Lower lobe of right lung (tissue), 2 donors: ENCODE measurements at regions not wholly inside any gene's neighbourhood (a gene's known extent, or its start where the extent isn't known, plus 50 kb on each side); places are given as distances from the start of the nearest gene placed in this dataset.
"Not testable (repeated sequence)": the region's sequence is repeated elsewhere in the genome, so short reads cannot be mapped to it uniquely, and the experiment has no call there.

ENCODE experiments used
- ATAC-seq, 2 donors: fragments of 200-7000 bp; cut with Tn5 transposase; one replicate each; pipeline ENCODE4 v1.9.1; 2020 to 2022; ENCODE audit warnings: mild to moderate bottlenecking in 2 of 2, moderate library complexity in 2 of 2
- DNase-seq: peaks from one replicate; pipeline ENCODE4 v3.0.0-alpha.2; 2020
- H3K27ac ChIP-seq: fragments of 200-600 bp; one replicate; pipeline ENCODE4 v1.8.0; 2022
- H3K27me3 ChIP-seq: fragments of 200-600 bp; one replicate; pipeline ENCODE4 v1.8.0; 2022; ENCODE audit warnings: low read depth
- H3K36me3 ChIP-seq: fragments of 200-600 bp; one replicate; pipeline ENCODE4 v1.8.0; 2022; ENCODE audit warnings: mild to moderate bottlenecking
- H3K4me1 ChIP-seq: fragments of 200-600 bp; one replicate; pipeline ENCODE4 v1.8.0; 2022
- H3K4me3 ChIP-seq: fragments of 200-600 bp; one replicate; pipeline ENCODE4 v1.8.0; 2022; ENCODE audit warnings: mild to moderate bottlenecking
- H3K9me3 ChIP-seq: fragments of 200-600 bp; one replicate; pipeline ENCODE4 v1.8.0; 2022
- CTCF ChIP-seq: fragments of 200-600 bp; IDR thresholded peaks from one replicate; pipeline ENCODE4 v1.8.0; 2022; ENCODE audit warnings: antibody characterized with exemption, mild to moderate bottlenecking
- intact Hi-C: fragments of 100-400 bp; cut with DNase I; formaldehyde crosslinking; loops from one replicate; pipeline ENCODE4 v1.11.0; 2022
- donor health status: DM: no; HTN: yes; CAD: no; lungs with severe emphysema.

- no peak overlapping the region for H3K27ac ChIP-seq
- H3K4me3 ChIP-seq = no peak overlapping the region
- intact Hi-C loops = no loop called here
- no peaks in the 10 kb centered on the region for H3K4me1 ChIP-seq
- DNase-seq (no peak), ATAC-seq (no peak)
- H3K27me3 ChIP-seq = no peaks in the 10 kb centered on the region
- no peak for TF ChIP-seq CTCF
- no peaks in the 10 kb centered on the region for H3K36me3 ChIP-seq
- no peaks in the 10 kb centered on the region for H3K9me3 ChIP-seq
Measured at GRCh38 chr9:15068261-15068660, 158.0 kb upstream of the FREM1 start.

- Histone ChIP-seq H3K4me3 (no peak overlapping the region), H3K9me3 (no peaks in the 10 kb centered on the region), H3K4me1 (no peaks in the 10 kb centered on the region), H3K36me3 (no peaks in the 10 kb centered on the region), H3K27ac (no peak overlapping the region), H3K27me3 (no peaks in the 10 kb centered on the region)
- intact Hi-C loops = no loop called here
- DNase-seq (no peak), ATAC-seq (no peak)
- TF ChIP-seq CTCF = no peak
Measured at GRCh38 chr9:15059003-15059402, 148.8 kb upstream of the FREM1 start.

GRCh38 chr9:15058236-15058635 is 148.0 kb upstream of the FREM1 start:
- Histone ChIP-seq H3K4me3 (no peak overlapping the region), H3K9me3 (no peaks in the 10 kb centered on the region), H3K27me3 (no peaks in the 10 kb centered on the region), H3K27ac (no peak overlapping the region), H3K4me1 (no peaks in the 10 kb centered on the region), H3K36me3 (no peaks in the 10 kb centered on the region)
- no peak for TF ChIP-seq CTCF
- intact Hi-C loops = no loop called here
- ATAC-seq (no peak), DNase-seq (no peak)

- intact Hi-C loops, H3K4me1 ChIP-seq, H3K36me3 ChIP-seq, H3K27me3 ChIP-seq, H3K27ac ChIP-seq, H3K4me3 ChIP-seq, H3K9me3 ChIP-seq, DNase-seq, ATAC-seq: not testable (repeated sequence)
Measured at GRCh38 chr9:15055284-15055683, 145.1 kb upstream of the FREM1 start.

- DNase-seq = no peak
- intact Hi-C loops = no loop called here
- H3K9me3 ChIP-seq = no peaks in the 10 kb centered on the region
- no peak overlapping the region for H3K27ac ChIP-seq
- no peak for ATAC-seq
- H3K36me3 ChIP-seq = no peaks in the 10 kb centered on the region
- no peak for TF ChIP-seq CTCF
- H3K27me3 ChIP-seq = no peaks in the 10 kb centered on the region
- H3K4me3 ChIP-seq = no peak overlapping the region
- H3K4me1 ChIP-seq = no peaks in the 10 kb centered on the region
Measured at GRCh38 chr9:15048772-15049171, 138.5 kb upstream of the FREM1 start.

GRCh38 chr9:15047028-15047551 is 136.9 kb upstream of the FREM1 start:
- Histone ChIP-seq H3K36me3 (no peaks in the 10 kb centered on the region), H3K4me1 (no peaks in the 10 kb centered on the region), H3K9me3 (no peaks in the 10 kb centered on the region), H3K27ac (no peak overlapping the region), H3K4me3 (no peak overlapping the region), H3K27me3 (no peaks in the 10 kb centered on the region)
- no peak for TF ChIP-seq CTCF
- intact Hi-C loops = no loop called here
- ATAC-seq = no peak
- no peak for DNase-seq
